ENCODE measurements at regions not wholly inside any gene's neighbourhood (a gene's known extent, or its start where the extent isn't known, plus 50 kb on each side); places are given as distances from the start of the nearest gene placed in this dataset.

DNA sequence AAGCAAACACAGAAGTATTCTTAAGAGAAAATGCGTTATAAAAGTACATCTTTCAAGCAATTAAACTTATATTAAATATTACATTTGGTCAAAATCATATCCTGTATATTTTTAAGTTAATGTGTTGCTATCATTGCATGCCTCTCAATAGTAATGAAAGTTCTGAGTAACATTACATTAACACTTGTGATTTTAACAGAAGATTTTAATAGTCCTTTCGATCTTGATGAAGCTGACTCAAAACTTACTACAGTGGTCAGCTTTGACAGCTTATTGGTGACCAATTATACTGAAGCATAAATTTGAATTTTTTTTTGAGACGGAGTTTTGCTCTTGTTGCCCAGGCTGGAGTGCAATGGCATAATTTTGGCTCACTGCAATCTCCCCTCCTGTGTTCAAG is 303.3 kb downstream of the GALR1 start:
- H3K9me3 Mint-ChIP-seq: peaks cover 4% of the 10 kb centered on the region
- no peak overlapping the region for H3K27ac Mint-ChIP-seq
- H3K4me1 Mint-ChIP-seq: no peaks in the 10 kb centered on the region

DNA sequence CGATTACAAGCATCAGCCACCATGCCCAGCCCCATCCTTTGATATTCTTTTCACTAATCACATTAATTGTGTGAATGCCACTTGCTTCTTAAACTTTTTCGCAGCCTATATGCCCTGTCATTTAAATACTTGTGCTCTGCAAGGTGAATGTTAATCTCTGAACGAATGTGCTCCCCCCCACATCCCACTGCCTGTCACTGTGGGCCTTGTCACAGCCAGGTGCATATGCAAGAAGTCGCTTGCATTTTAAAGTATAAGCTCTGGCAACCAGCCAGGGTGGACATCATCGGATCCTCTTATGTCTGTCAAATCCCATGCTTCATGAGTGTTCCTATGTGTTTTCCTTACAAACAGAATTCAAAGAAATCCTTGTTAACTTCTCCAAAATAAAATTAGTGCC is 304.4 kb downstream of the GALR1 start:
- Mint-ChIP-seq H3K27me3 (peaks cover 5% of the 10 kb centered on the region), H3K4me3 (no peak overlapping the region), H3K4me1 (no peaks in the 10 kb centered on the region), H3K27ac (no peak overlapping the region), H3K9me3 (peaks cover 4% of the 10 kb centered on the region), H3K36me3 (no peaks in the 10 kb centered on the region)

More for the DNA sequence above, 303.3 kb downstream of the GALR1 start:
- Mint-ChIP-seq H3K27me3 (peaks cover 3% of the 10 kb centered on the region), H3K4me3 (no peak overlapping the region), H3K36me3 (no peaks in the 10 kb centered on the region)

DNA sequence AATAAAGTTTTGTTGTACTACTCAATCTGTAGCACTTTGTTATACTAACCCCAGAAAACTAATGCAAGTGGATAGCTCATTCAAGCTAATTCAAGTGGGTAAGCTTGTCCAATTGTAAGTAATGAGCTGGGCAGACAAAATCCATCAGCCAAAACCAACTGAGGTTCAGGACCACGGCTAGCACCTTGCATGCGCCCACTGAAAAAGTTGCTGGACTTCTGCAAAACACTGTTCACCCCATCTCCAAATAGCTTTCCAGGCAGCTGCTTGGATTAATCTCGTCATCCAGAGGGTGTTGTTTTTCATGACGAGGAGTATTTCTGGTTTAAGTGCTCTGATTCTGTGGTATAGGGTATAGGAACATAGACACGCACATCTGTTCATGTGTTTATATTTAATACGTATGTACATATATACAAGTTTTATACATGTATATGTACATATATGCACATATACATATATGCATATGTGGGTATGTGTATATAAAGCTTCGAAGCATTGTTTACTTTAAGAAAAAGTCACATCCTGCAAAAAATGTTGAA is 307.5 kb downstream of the GALR1 start:
- peaks cover 4% of the 10 kb centered on the region for H3K9me3 Mint-ChIP-seq

GRCh38 chr18:77559274-77559910 is 309.7 kb downstream of the GALR1 start:
- Mint-ChIP-seq H3K27ac (no peak overlapping the region), H3K27me3 (peaks cover 11% of the 10 kb centered on the region)

More for the DNA sequence above, 307.5 kb downstream of the GALR1 start:
- no peak overlapping the region for H3K27ac Mint-ChIP-seq
- H3K27me3 Mint-ChIP-seq: peaks cover 9% of the 10 kb centered on the region
- H3K36me3 Mint-ChIP-seq: no peaks in the 10 kb centered on the region
- H3K4me1 Mint-ChIP-seq: no peaks in the 10 kb centered on the region
- no peak overlapping the region for H3K4me3 Mint-ChIP-seq

GRCh38 chr18:77560341-77560992 is 310.8 kb downstream of the GALR1 start:
- no peaks in the 10 kb centered on the region for H3K36me3 Mint-ChIP-seq
- H3K4me3 Mint-ChIP-seq: no peak overlapping the region
- no peak overlapping the region for H3K27ac Mint-ChIP-seq
- H3K9me3 Mint-ChIP-seq: peaks cover 4% of the 10 kb centered on the region
- H3K27me3 Mint-ChIP-seq: peaks cover 11% of the 10 kb centered on the region
- no peaks in the 10 kb centered on the region for H3K4me1 Mint-ChIP-seq

More at GRCh38 chr18:77559274-77559910, 309.7 kb downstream of the GALR1 start:
- peaks cover 4% of the 10 kb centered on the region for H3K9me3 Mint-ChIP-seq
- no peak overlapping the region for H3K4me3 Mint-ChIP-seq
- H3K36me3 Mint-ChIP-seq: no peaks in the 10 kb centered on the region
- no peaks in the 10 kb centered on the region for H3K4me1 Mint-ChIP-seq

DNA sequence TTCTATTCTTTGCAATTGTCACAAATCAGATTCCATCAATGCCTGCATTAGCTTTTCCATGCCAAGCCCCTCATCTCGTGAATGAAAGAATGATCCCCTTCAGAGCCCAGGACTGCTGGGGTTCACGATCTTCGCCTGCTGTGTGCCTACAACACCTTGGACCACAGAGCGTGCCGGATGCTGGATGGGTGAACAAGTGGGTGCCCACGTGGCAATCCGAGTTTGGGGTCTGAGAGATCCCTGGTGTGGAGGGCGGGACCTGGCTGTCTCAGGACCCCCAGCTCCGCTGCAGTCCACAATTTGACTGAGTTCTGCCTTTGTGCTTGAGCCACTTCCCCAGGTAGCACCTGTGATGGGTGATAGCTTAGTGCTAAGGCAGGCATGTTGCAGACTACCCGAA is 317.0 kb downstream of the GALR1 start:
- no peaks in the 10 kb centered on the region for H3K36me3 Mint-ChIP-seq
- H3K4me3 Mint-ChIP-seq: no peak overlapping the region
- H3K27me3 Mint-ChIP-seq: peaks cover 6% of the 10 kb centered on the region
- H3K9me3 Mint-ChIP-seq: peaks cover 10% of the 10 kb centered on the region
- no peak overlapping the region for H3K27ac Mint-ChIP-seq
- H3K4me1 Mint-ChIP-seq: no peaks in the 10 kb centered on the region

DNA sequence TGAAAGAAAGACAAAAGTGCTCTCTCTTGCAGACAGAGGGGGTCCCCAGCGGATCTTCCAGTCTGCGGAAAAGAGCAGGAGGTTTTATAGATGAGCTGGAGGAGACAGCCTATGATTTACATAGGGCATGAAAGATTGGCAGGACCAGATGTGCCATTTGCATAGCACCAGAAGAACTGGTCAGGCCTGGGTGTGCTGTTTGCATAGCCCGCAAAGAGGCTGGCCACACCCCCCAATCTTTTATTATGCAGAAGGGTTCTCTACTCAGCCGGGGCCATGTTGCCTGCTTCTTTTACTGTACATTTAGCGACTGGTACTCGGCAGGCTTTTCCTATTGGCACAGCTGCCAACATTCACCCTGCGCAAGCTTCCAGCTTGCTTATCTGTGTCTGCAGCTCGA is 317.6 kb downstream of the GALR1 start:
- Mint-ChIP-seq H3K9me3 (peaks cover 10% of the 10 kb centered on the region), H3K36me3 (no peaks in the 10 kb centered on the region), H3K4me3 (no peak overlapping the region), H3K27me3 (peaks cover 2% of the 10 kb centered on the region), H3K27ac (no peak overlapping the region), H3K4me1 (no peaks in the 10 kb centered on the region)

- H3K27ac Mint-ChIP-seq: no peak overlapping the region
- no peaks in the 10 kb centered on the region for H3K36me3 Mint-ChIP-seq
- peaks cover 10% of the 10 kb centered on the region for H3K9me3 Mint-ChIP-seq
- no peaks in the 10 kb centered on the region for H3K4me1 Mint-ChIP-seq
- no peak overlapping the region for H3K4me3 Mint-ChIP-seq
- peaks cover 12% of the 10 kb centered on the region for H3K27me3 Mint-ChIP-seq
Observed at GRCh38 chr18:77571743-77572142, 322.1 kb downstream of the GALR1 start.

- Mint-ChIP-seq H3K27me3 (peaks cover 16% of the 10 kb centered on the region), H3K4me3 (no peak overlapping the region), H3K27ac (no peak overlapping the region)
Observed at GRCh38 chr18:77572537-77572936, 322.9 kb downstream of the GALR1 start.

GRCh38 chr18:77573571-77573970 is 323.9 kb downstream of the GALR1 start:
- Mint-ChIP-seq H3K27me3 (peaks cover 16% of the 10 kb centered on the region), H3K36me3 (peaks cover 2% of the 10 kb centered on the region), H3K27ac (no peak overlapping the region), H3K4me1 (no peaks in the 10 kb centered on the region), H3K4me3 (no peak overlapping the region), H3K9me3 (peaks cover 11% of the 10 kb centered on the region)

More at GRCh38 chr18:77572537-77572936, 322.9 kb downstream of the GALR1 start:
- Mint-ChIP-seq H3K9me3 (peaks cover 14% of the 10 kb centered on the region), H3K4me1 (no peaks in the 10 kb centered on the region), H3K36me3 (peaks cover 2% of the 10 kb centered on the region)

DNA sequence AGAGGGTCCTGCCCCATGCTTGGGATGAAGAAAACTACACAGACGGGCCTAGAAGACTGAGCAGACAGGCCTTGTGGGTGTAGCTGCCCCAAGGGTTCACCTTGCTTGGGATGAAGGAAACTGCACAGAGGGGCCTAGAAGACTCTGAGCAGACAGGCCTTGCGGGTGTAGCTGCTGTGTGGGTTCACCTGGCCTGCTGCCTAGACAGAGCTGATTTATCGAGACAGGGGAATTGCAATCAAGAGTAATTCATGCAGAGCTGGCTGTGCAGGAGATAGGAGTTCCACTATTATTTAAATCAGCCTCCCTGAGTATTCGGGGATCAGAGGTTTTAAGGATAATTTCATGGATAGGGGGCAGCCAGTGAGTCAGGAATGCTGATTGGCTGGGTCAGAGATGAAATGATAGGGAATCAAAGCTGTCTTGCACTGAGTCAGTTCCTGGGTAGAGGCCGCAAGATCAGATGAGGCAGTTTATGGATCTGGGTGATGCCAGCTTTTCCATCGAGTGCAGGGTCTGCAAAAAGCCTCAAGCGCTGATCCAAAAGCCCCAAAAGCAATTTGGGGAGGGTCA is 341.4 kb downstream of the GALR1 start:
- Mint-ChIP-seq H3K36me3 (no peaks in the 10 kb centered on the region), H3K27ac (no peak overlapping the region), H3K4me3 (no peak overlapping the region), H3K4me1 (no peaks in the 10 kb centered on the region), H3K9me3 (no peaks in the 10 kb centered on the region), H3K27me3 (peaks cover 4% of the 10 kb centered on the region)

DNA sequence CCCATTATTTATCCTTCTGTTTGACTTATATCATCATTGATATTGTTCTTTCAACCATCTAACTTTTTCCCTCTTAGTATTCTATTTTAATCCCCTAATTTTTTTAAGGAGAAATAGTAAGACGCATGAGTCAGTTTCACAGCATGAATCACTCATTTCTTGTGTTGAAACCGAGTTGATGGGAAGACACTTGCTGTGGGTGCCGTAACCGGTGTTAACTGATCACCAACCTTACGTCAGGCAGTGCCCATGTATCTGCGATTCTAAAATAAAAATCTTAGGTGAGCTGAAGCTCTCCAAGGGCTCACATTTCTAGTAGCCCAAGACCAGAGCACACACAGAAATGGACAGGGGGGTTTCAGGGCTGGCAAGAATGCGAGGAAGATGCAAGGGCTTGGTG is 348.1 kb downstream of the GALR1 start:
- Mint-ChIP-seq H3K36me3 (no peaks in the 10 kb centered on the region), H3K9me3 (no peaks in the 10 kb centered on the region), H3K4me1 (no peaks in the 10 kb centered on the region), H3K4me3 (no peak overlapping the region), H3K27ac (no peak overlapping the region), H3K27me3 (no peaks in the 10 kb centered on the region)

GRCh38 chr18:77600674-77601073 is 351.0 kb downstream of the GALR1 start:
- H3K36me3 Mint-ChIP-seq: no peaks in the 10 kb centered on the region
- no peaks in the 10 kb centered on the region for H3K9me3 Mint-ChIP-seq
- H3K27me3 Mint-ChIP-seq: peaks cover 2% of the 10 kb centered on the region
- no peak overlapping the region for H3K27ac Mint-ChIP-seq
- H3K4me1 Mint-ChIP-seq: no peaks in the 10 kb centered on the region
- H3K4me3 Mint-ChIP-seq: no peak overlapping the region

- Mint-ChIP-seq H3K27ac (no peak overlapping the region), H3K4me3 (no peak overlapping the region), H3K27me3 (peaks cover 2% of the 10 kb centered on the region), H3K4me1 (no peaks in the 10 kb centered on the region), H3K9me3 (no peaks in the 10 kb centered on the region), H3K36me3 (no peaks in the 10 kb centered on the region)
Observed at GRCh38 chr18:77601567-77601966, 351.9 kb downstream of the GALR1 start.

DNA sequence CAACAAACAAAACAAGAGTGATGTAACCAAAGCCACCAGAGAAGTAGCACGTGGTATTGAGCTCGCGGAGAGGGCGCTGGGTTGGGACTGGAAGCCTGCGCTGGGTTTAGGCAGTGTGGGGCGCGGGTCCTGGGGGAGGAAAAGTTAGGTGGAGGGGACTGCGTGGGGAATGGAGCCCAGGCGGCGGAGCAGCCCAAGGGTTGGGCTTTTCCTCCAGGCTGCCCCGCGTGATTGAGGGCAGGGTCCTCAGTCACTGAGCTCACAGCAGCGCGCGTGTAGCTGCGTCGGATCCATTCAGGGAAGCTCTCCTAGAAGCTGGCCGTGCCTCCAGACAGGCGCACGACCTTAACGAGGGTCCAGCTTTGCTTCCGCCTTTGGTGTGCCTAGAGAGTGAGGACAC is 357.4 kb downstream of the GALR1 start:
- no peaks in the 10 kb centered on the region for H3K4me1 Mint-ChIP-seq
- no peaks in the 10 kb centered on the region for H3K9me3 Mint-ChIP-seq
- peaks cover 2% of the 10 kb centered on the region for H3K27me3 Mint-ChIP-seq
- no peaks in the 10 kb centered on the region for H3K36me3 Mint-ChIP-seq
- H3K27ac Mint-ChIP-seq: no peak overlapping the region
- H3K4me3 Mint-ChIP-seq: no peak overlapping the region

- H3K36me3 Mint-ChIP-seq: no peaks in the 10 kb centered on the region
- no peaks in the 10 kb centered on the region for H3K9me3 Mint-ChIP-seq
- no peak overlapping the region for H3K4me3 Mint-ChIP-seq
- peaks cover 4% of the 10 kb centered on the region for H3K27me3 Mint-ChIP-seq
- no peaks in the 10 kb centered on the region for H3K4me1 Mint-ChIP-seq
- H3K27ac Mint-ChIP-seq: no peak overlapping the region
Observed at GRCh38 chr18:77608807-77609206, 359.2 kb downstream of the GALR1 start.

Data from activated naive CD4-positive, alpha-beta T cell treated with anti-CD3 and anti-CD28 coated beads, Interleukin-2, amount 50 U/mL, for 24 hours (primary cell).